HCT116 (cell line): ENCODE measurements at regions not wholly inside any gene's neighbourhood (a gene's known extent, or its start where the extent isn't known, plus 50 kb on each side); places are given as distances from the start of the nearest gene placed in this dataset.

Experiments used
- ATAC-seq: fragments of 200-7000 bp; cut with Tn5 transposase; 2 replicates; pipeline ENCODE4 v1.9.1; 2020; ENCODE audit warnings: mild to moderate bottlenecking, moderate library complexity
- BruUV-seq: library from RNA; stranded (reverse); fragments of 400-500 nt; replicated peaks from 2 replicates; lab custom pipeline; 2021; lab: Mats Ljungman, UMichigan
- CTCF ChIA-PET: fragments of 300-600 bp; sonication (Branson Sonifier 250); formaldehyde crosslinking; loops from one replicate; lab custom pipeline; 2021; ENCODE audit warnings: antibody characterized with exemption; lab: Charles Lee
- POLR2A ChIA-PET: fragments of 300-600, 350-600 bp; sonication (Branson Sonifier 250); formaldehyde crosslinking; loops from one replicate; lab custom pipeline; 2021; ENCODE audit warnings: antibody characterized with exemption; lab: Charles Lee
- RAD21 ChIA-PET, 2 experiments: fragments of 300-600 bp; sonication (Branson Sonifier 250); formaldehyde crosslinking; loops; one replicate each; lab custom pipeline; 2023; ENCODE audit warnings: low total read pairs in 2 of 2; ENCODE audit not compliant: uncharacterized antibody in 2 of 2, unreplicated experiment in 2 of 2, low non-redundant PET in 1 of 2; lab: Charles Lee
- DNase-seq: peaks from one replicate; pipeline ENCODE4 v3.0.0-alpha.2; 2010; ENCODE audit warnings: low read depth, low spot score
- H2AFZ ChIP-seq: fragments of 200-600 bp; shearing (Covaris generic), sonication (generic); 2 replicates; pipeline ENCODE4 v1.6.1; 2017; ENCODE audit warnings: low read depth, mixed run types, mixed read lengths, antibody characterized with exemption, low read length; ENCODE audit not compliant: poor library complexity, severe bottlenecking
- H3K27ac ChIP-seq: 2 replicates; pipeline ENCODE4 v1.5.1; 2012; ENCODE audit warnings: low read depth, low read length
- H3K27me3 ChIP-seq: fragments of 200-600 bp; sonication (generic); 2 replicates; pipeline ENCODE4 v1.6.1; 2016; ENCODE audit warnings: mixed run types, low read length, mixed read lengths; ENCODE audit not compliant: insufficient read depth
- H3K36me3 ChIP-seq, 2 experiments: fragments of 200-500 bp in 1 of 2; fragments of 200-600 bp in 1 of 2; sonication (Bioruptor generic) in 1 of 2; sonication (generic) in 1 of 2; 2 replicates each; pipeline versions ENCODE4 v1.5.1 to v1.6.1; 2014 to 2016; ENCODE audit warnings: low read length in 2 of 2, inconsistent platforms in 1 of 2, mixed read lengths in 1 of 2, mixed run types in 1 of 2; ENCODE audit not compliant: insufficient read depth in 2 of 2, control insufficient read depth in 1 of 2
- H3K4me1 ChIP-seq, 2 experiments: fragments of 200-600 bp in 1 of 2; sonication (generic) in 1 of 2; 2 replicates each; pipeline versions ENCODE4 v1.5.1 to v1.6.1; 2012 to 2017; ENCODE audit warnings: low read length in 2 of 2, inconsistent platforms in 1 of 2, mild to moderate bottlenecking in 1 of 2, mixed read lengths in 1 of 2, mixed run types in 1 of 2, moderate library complexity in 1 of 2; ENCODE audit not compliant: insufficient read depth in 2 of 2, control insufficient read depth in 1 of 2
- H3K4me2 ChIP-seq: fragments of 200-600 bp; sonication (generic); 2 replicates; pipeline ENCODE4 v1.6.1; 2017; ENCODE audit warnings: mixed run types, low read length, mixed read lengths
- H3K4me3 ChIP-seq, 2 experiments: fragments of 200-600 bp in 1 of 2; sonication (generic) in 1 of 2; replicated peaks in 1 of 2; 2 replicates each; pipeline ENCODE4 v1.5.1; 2011 to 2016; ENCODE audit warnings: low read length in 2 of 2, control low read depth in 1 of 2, low read depth in 1 of 2, mild to moderate bottlenecking in 1 of 2, mixed read lengths in 1 of 2, mixed run types in 1 of 2
- H3K79me2 ChIP-seq: fragments of 200-600 bp; sonication (generic); 2 replicates; pipeline ENCODE4 v1.6.1; 2017; ENCODE audit warnings: mild to moderate bottlenecking, mixed run types, low read length, moderate library complexity, mixed read lengths; ENCODE audit not compliant: insufficient read depth
- H3K9ac ChIP-seq: fragments of 200-600 bp; sonication (generic); 2 replicates; pipeline ENCODE4 v1.6.1; 2016; ENCODE audit warnings: low read length, mixed read lengths
- H3K9me2 ChIP-seq: fragments of 200-600 bp; sonication (generic), shearing (Covaris generic); 2 replicates; pipeline ENCODE4 v1.6.1; 2017; ENCODE audit warnings: mixed run types, mild to moderate bottlenecking, moderate library complexity; ENCODE audit not compliant: insufficient read depth
- H3K9me3 ChIP-seq, 2 experiments: fragments of 200-500 bp in 1 of 2; fragments of 200-600 bp in 1 of 2; sonication (Bioruptor generic) in 1 of 2; sonication (generic) in 1 of 2; 2 replicates each; pipeline ENCODE4 v1.6.1; 2014 to 2017; ENCODE audit warnings: low read length in 2 of 2, mixed read lengths in 2 of 2, inconsistent platforms in 1 of 2, low read depth in 1 of 2, mild to moderate bottlenecking in 1 of 2, mixed run types in 1 of 2, moderate library complexity in 1 of 2; ENCODE audit not compliant: control insufficient read depth in 1 of 2, insufficient read depth in 1 of 2
- H4K20me1 ChIP-seq: fragments of 200-600 bp; sonication (generic), shearing (Covaris generic); 2 replicates; pipeline ENCODE4 v1.6.1; 2017; ENCODE audit warnings: mixed run types, mild to moderate bottlenecking, moderate library complexity; ENCODE audit not compliant: insufficient read depth
- CBX3 ChIP-seq: IDR thresholded peaks from 2 replicates; pipeline ENCODE4 v1.6.1; 2012; ENCODE audit warnings: low read depth
- CEBPB ChIP-seq: IDR thresholded peaks from 2 replicates; pipeline ENCODE4 v1.6.1; 2012; ENCODE audit warnings: low read depth
- CTCF ChIP-seq, 3 experiments: fragments of 200-600 bp in 1 of 3; sonication (generic) in 1 of 3; IDR thresholded peaks in 2 of 3; conservative IDR thresholded peaks in 1 of 3; 2 replicates each; pipeline ENCODE4 v1.5.1; 2012 to 2017; ENCODE audit warnings: low read depth in 2 of 3, low read length in 2 of 3, antibody characterized with exemption in 1 of 3, borderline replicate concordance in 1 of 3, control low read depth in 1 of 3, mild to moderate bottlenecking in 1 of 3, mixed read lengths in 1 of 3, mixed run types in 1 of 3, moderate library complexity in 1 of 3; ENCODE audit not compliant: insufficient read depth in 1 of 3
- EGR1 ChIP-seq: IDR thresholded peaks from 2 replicates; pipeline ENCODE4 v1.6.1; 2012; ENCODE audit warnings: low read depth
- EZH2 ChIP-seq: fragments of 200-600 bp; sonication (generic); IDR thresholded peaks from 2 replicates; pipeline ENCODE4 v1.6.1; 2017; ENCODE audit warnings: antibody characterized with exemption, mixed run types
- EZH2phosphoT487 ChIP-seq: fragments of 200-600 bp; IDR thresholded peaks from 2 replicates; pipeline ENCODE4 v1.6.1; 2018; ENCODE audit warnings: antibody characterized with exemption, borderline replicate concordance
- FOSL1 ChIP-seq: IDR thresholded peaks from 2 replicates; pipeline ENCODE4 v1.6.1; 2012; ENCODE audit warnings: low read depth
- POLR2A ChIP-seq: IDR thresholded peaks from 2 replicates; pipeline ENCODE4 v1.7.0; 2011; ENCODE audit warnings: borderline replicate concordance; ENCODE audit not compliant: insufficient read depth, insufficient read length; ENCODE audit errors: extremely low read depth
- POLR2AphosphoS5 ChIP-seq: IDR thresholded peaks from 2 replicates; pipeline ENCODE4 v1.6.1; 2011; ENCODE audit warnings: mild to moderate bottlenecking, low read depth, low read length, moderate library complexity
- RAD21 ChIP-seq: IDR thresholded peaks from 2 replicates; pipeline ENCODE4 v1.6.1; 2012; ENCODE audit warnings: low read depth, mild to moderate bottlenecking
- REST ChIP-seq: IDR thresholded peaks from 2 replicates; pipeline ENCODE4 v1.6.1; 2012; ENCODE audit warnings: low read depth
- SIN3A ChIP-seq: IDR thresholded peaks from 2 replicates; pipeline ENCODE4 v1.6.1; 2012; ENCODE audit warnings: low read depth
- SP1 ChIP-seq: IDR thresholded peaks from 2 replicates; pipeline ENCODE4 v1.6.1; 2012; ENCODE audit warnings: low read depth
- SRF ChIP-seq: IDR thresholded peaks from 2 replicates; pipeline ENCODE4 v1.6.1; 2012; ENCODE audit warnings: low read depth
- TCF7L2 ChIP-seq: IDR thresholded peaks from 2 replicates; pipeline ENCODE4 v1.7.0; 2011; ENCODE audit warnings: borderline replicate concordance, inconsistent platforms; ENCODE audit not compliant: insufficient read depth, insufficient read length; ENCODE audit errors: extremely low read depth
- YY1 ChIP-seq: IDR thresholded peaks from 2 replicates; pipeline ENCODE4 v1.6.1; 2011; ENCODE audit warnings: low read length, low read depth, moderate library complexity, mild to moderate bottlenecking; ENCODE audit not compliant: insufficient replicate concordance; ENCODE audit errors: extremely low read depth
- ZNF274 ChIP-seq: fragments of 200-500 bp; sonication (Bioruptor generic); IDR thresholded peaks from 2 replicates; pipeline ENCODE4 v1.6.1; 2014; ENCODE audit warnings: mild to moderate bottlenecking, low read depth, low read length, inconsistent platforms
- intact Hi-C: fragments of 100-400 bp; cut with micrococcal nuclease; formaldehyde crosslinking; loops from 2 replicates; pipeline ENCODE4 v1.10.0; 2022
- TF ChIP-seq, protein P1 (sequence below): IDR thresholded peaks from 2 replicates; pipeline ENCODE4 v1.6.1; 2012
- TF ChIP-seq, protein P2 (sequence below): IDR thresholded peaks from 2 replicates; pipeline ENCODE4 v1.6.1; 2011; ENCODE audit warnings: mild to moderate bottlenecking, low read length, moderate library complexity; ENCODE audit not compliant: insufficient replicate concordance; ENCODE audit errors: extremely low read depth

GRCh38 chr13:87333599-87333998 is 337.6 kb upstream of the SLITRK5 start:
- H3K4me2 ChIP-seq, result no peak overlapping the region
- ATAC-seq (no peak), DNase-seq (no peak)
- H3K9me3 ChIP-seq, result no peaks in the 10 kb centered on the region; a peak in 1 of 4 replicates
- CTCF ChIA-PET, result no interaction called here
- no TSS peak for BruUV-seq
- no peak overlapping the region for H3K27ac ChIP-seq
- H3K4me3 ChIP-seq, result no peak overlapping the region
- intact Hi-C loops, result no loop called here
- no peak overlapping the region for H2AFZ ChIP-seq
- H3K9ac ChIP-seq, result no peak overlapping the region
- H4K20me1 ChIP-seq, result no peaks in the 10 kb centered on the region
- H3K27me3 ChIP-seq, result no peaks in the 10 kb centered on the region
- H3K9me2 ChIP-seq, result no peaks in the 10 kb centered on the region
- TF ChIP-seq FOSL1 (no peak), POLR2AphosphoS5 (no peak), YY1 (no peak), ZNF274 (no peak), TCF7L2 (no peak), EZH2phosphoT487 (no peak), CBX3 (no peak), CTCF (IDR thresholded peaks at IDR 0.05 in 2 of 3, conservative IDR thresholded peaks at IDR 0.05 in 1 of 3; ENCODE audit: borderline replicate concordance in 1 of 3, insufficient read depth in 1 of 3, low read depth in 2 of 3, low read length in 2 of 3) (no peak), SP1 (no peak), CEBPB (no peak), EZH2 (no peak), RAD21 (no peak), SRF (no peak), EGR1 (no peak), SIN3A (no peak), REST (no peak), POLR2A (no peak)
- TF ChIP-seq, protein P1, sequence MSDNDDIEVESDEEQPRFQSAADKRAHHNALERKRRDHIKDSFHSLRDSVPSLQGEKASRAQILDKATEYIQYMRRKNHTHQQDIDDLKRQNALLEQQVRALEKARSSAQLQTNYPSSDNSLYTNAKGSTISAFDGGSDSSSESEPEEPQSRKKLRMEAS, result no peak
- TF ChIP-seq, protein P2, sequence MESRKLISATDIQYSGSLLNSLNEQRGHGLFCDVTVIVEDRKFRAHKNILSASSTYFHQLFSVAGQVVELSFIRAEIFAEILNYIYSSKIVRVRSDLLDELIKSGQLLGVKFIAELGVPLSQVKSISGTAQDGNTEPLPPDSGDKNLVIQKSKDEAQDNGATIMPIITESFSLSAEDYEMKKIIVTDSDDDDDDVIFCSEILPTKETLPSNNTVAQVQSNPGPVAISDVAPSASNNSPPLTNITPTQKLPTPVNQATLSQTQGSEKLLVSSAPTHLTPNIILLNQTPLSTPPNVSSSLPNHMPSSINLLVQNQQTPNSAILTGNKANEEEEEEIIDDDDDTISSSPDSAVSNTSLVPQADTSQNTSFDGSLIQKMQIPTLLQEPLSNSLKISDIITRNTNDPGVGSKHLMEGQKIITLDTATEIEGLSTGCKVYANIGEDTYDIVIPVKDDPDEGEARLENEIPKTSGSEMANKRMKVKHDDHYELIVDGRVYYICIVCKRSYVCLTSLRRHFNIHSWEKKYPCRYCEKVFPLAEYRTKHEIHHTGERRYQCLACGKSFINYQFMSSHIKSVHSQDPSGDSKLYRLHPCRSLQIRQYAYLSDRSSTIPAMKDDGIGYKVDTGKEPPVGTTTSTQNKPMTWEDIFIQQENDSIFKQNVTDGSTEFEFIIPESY, result no peak
- POLR2A ChIA-PET, result no interaction called here
- no peaks in the 10 kb centered on the region for H3K79me2 ChIP-seq
- RAD21 ChIA-PET, result no interaction called here
- no peaks in the 10 kb centered on the region for H3K36me3 ChIP-seq
- no peaks in the 10 kb centered on the region for H3K4me1 ChIP-seq
